IMR-90 (cell line): ENCODE measurements at regions not wholly inside any gene's neighbourhood (a gene's known extent, or its start where the extent isn't known, plus 50 kb on each side); places are given as distances from the start of the nearest gene placed in this dataset.

Source experiments
- ATAC-seq: fragments of 200-7000 bp; cut with Tn5 transposase; 2 replicates; pipeline ENCODE4 v1.9.1; 2020; ENCODE audit warnings: low read depth, mild to moderate bottlenecking, moderate library complexity
- BruUV-seq: library from RNA; stranded (reverse); fragments of 400-500 nt; replicated peaks from 2 replicates; lab custom pipeline; 2021; lab: Mats Ljungman, UMichigan
- CTCF ChIA-PET: fragments of 300-600 bp; formaldehyde crosslinking; extraction: SDS; loops from one replicate; lab custom pipeline; 2021; ENCODE audit warnings: antibody characterized with exemption; lab: Yijun Ruan, JAX
- POLR2A ChIA-PET: fragments of 300-600 bp; sonication (Branson Sonifier 250); formaldehyde crosslinking; loops from one replicate; lab custom pipeline; 2022; ENCODE audit warnings: antibody characterized with exemption; ENCODE audit not compliant: unreplicated experiment; lab: Charles Lee
- DNase-seq: peaks from one replicate; pipeline ENCODE4 v3.0.0; 2013
- H2AFZ ChIP-seq: replicated peaks from 2 replicates; pipeline ENCODE3; 2013; ENCODE audit warnings: low read length, mild to moderate bottlenecking; ENCODE audit not compliant: poor library complexity
- H2AK5ac ChIP-seq: 2 replicates; pipeline ENCODE4 v1.6.1; 2013; ENCODE audit warnings: low read depth, low read length, inconsistent platforms
- H2AK9ac ChIP-seq: replicated peaks from 2 replicates; pipeline ENCODE3; 2013; ENCODE audit warnings: mild to moderate bottlenecking, low read depth, low read length, moderate library complexity; ENCODE audit not compliant: poor library complexity
- H2BK120ac ChIP-seq: 2 replicates; pipeline ENCODE4 v1.6.1; 2013; ENCODE audit warnings: low read depth, low read length, inconsistent platforms
- H2BK15ac ChIP-seq: 3 replicates; pipeline ENCODE4 v1.6.1; 2013; ENCODE audit warnings: low read depth, low read length, inconsistent platforms
- H2BK20ac ChIP-seq: 2 replicates; pipeline ENCODE4 v1.6.1; 2013; ENCODE audit warnings: low read depth, mild to moderate bottlenecking, inconsistent platforms, low read length, moderate library complexity
- H2BK5ac ChIP-seq: 2 replicates; pipeline ENCODE4 v1.6.1; 2013; ENCODE audit warnings: mild to moderate bottlenecking, low read depth, low read length, inconsistent platforms; ENCODE audit not compliant: poor library complexity, severe bottlenecking
- H3K14ac ChIP-seq: replicated peaks from 2 replicates; pipeline ENCODE4 v1.6.1; 2013; ENCODE audit warnings: low read depth, low read length, inconsistent platforms
- H3K18ac ChIP-seq: 2 replicates; pipeline ENCODE4 v1.6.1; 2013; ENCODE audit warnings: low read depth, low read length, control low read depth
- H3K23ac ChIP-seq: 2 replicates; pipeline ENCODE4 v1.6.1; 2013; ENCODE audit warnings: low read depth, low read length, inconsistent platforms
- H3K27ac ChIP-seq: 2 replicates; pipeline ENCODE4 v1.5.1; 2013; ENCODE audit warnings: mild to moderate bottlenecking, control low read depth, low read length; ENCODE audit not compliant: insufficient read depth
- H3K27me3 ChIP-seq: 2 replicates; pipeline ENCODE4 v1.6.1; 2013; ENCODE audit warnings: low read length; ENCODE audit not compliant: control insufficient read depth, insufficient read depth
- H3K36me3 ChIP-seq: 2 replicates; pipeline ENCODE4 v1.6.1; 2013; ENCODE audit warnings: low read length, mixed read lengths; ENCODE audit not compliant: control insufficient read depth, insufficient read depth
- H3K4ac ChIP-seq: 2 replicates; pipeline ENCODE4 v1.6.1; 2013; ENCODE audit warnings: low read depth, low read length, inconsistent platforms
- H3K4me1 ChIP-seq: 2 replicates; pipeline ENCODE4 v1.6.1; 2013; ENCODE audit warnings: low read length, mixed read lengths; ENCODE audit not compliant: control insufficient read depth, insufficient read depth
- H3K4me2 ChIP-seq: 2 replicates; pipeline ENCODE4 v1.6.1; 2013; ENCODE audit warnings: low read depth, mild to moderate bottlenecking, control low read depth, low read length, moderate library complexity
- H3K4me3 ChIP-seq: 2 replicates; pipeline ENCODE4 v1.5.1; 2013; ENCODE audit warnings: low read depth, mild to moderate bottlenecking, control low read depth, low read length, moderate library complexity; ENCODE audit not compliant: insufficient read depth
- H3K56ac ChIP-seq: 2 replicates; pipeline ENCODE4 v1.6.1; 2013; ENCODE audit warnings: low read length, inconsistent platforms; ENCODE audit not compliant: insufficient read depth; ENCODE audit errors: extremely low read depth
- H3K79me1 ChIP-seq, 2 experiments: 2 replicates each; pipeline ENCODE4 v1.6.1; 2013; ENCODE audit warnings: low read length in 2 of 2, inconsistent platforms in 1 of 2, low read depth in 1 of 2
- H3K9ac ChIP-seq: 2 replicates; pipeline ENCODE4 v1.6.1; 2013; ENCODE audit warnings: low read depth, low read length, control low read depth
- H3K9me1 ChIP-seq: 2 replicates; pipeline ENCODE4 v1.6.1; 2013; ENCODE audit warnings: low read length, inconsistent platforms; ENCODE audit not compliant: insufficient read depth
- H3K9me3 ChIP-seq: 2 replicates; pipeline ENCODE4 v1.6.1; 2013; ENCODE audit warnings: low read length; ENCODE audit not compliant: control insufficient read depth, insufficient read depth
- H4K20me1 ChIP-seq: 2 replicates; pipeline ENCODE4 v1.6.1; 2013; ENCODE audit warnings: low read length, inconsistent platforms; ENCODE audit not compliant: insufficient read depth
- H4K5ac ChIP-seq: 2 replicates; pipeline ENCODE4 v1.6.1; 2013; ENCODE audit warnings: mild to moderate bottlenecking, low read depth, low read length, control low read depth
- H4K8ac ChIP-seq, 2 experiments: 2 replicates each; pipeline ENCODE4 v1.6.1; 2013; ENCODE audit warnings: low read depth in 2 of 2, low read length in 2 of 2, control low read depth in 1 of 2, inconsistent platforms in 1 of 2
- H4K91ac ChIP-seq: 2 replicates; pipeline ENCODE4 v1.6.1; 2013; ENCODE audit warnings: low read depth, low read length, inconsistent platforms; ENCODE audit not compliant: insufficient read depth
- CHD1 ChIP-seq: IDR thresholded peaks from 2 replicates; pipeline ENCODE4 v1.6.1; 2012; ENCODE audit warnings: low read depth, low read length, improper control_type of control experiment
- ELK1 ChIP-seq: fragments of 150-350 bp; IDR thresholded peaks from 2 replicates; pipeline ENCODE4 v1.6.1; 2016; ENCODE audit warnings: low read depth, mild to moderate bottlenecking, low read length, moderate library complexity, borderline replicate concordance
- MAFK ChIP-seq: IDR thresholded peaks from 2 replicates; pipeline ENCODE4 v1.6.1; 2012; ENCODE audit warnings: low read depth, low read length, improper control_type of control experiment
- MAZ ChIP-seq: IDR thresholded peaks from 2 replicates; pipeline ENCODE4 v1.6.1; 2012; ENCODE audit warnings: low read depth, mild to moderate bottlenecking, low read length, improper control_type of control experiment, moderate library complexity, borderline replicate concordance
- POLR2A ChIP-seq: IDR thresholded peaks from 2 replicates; pipeline ENCODE4 v1.6.1; 2012; ENCODE audit warnings: mild to moderate bottlenecking, low read depth, low read length
- RAD21 ChIP-seq: IDR thresholded peaks from 2 replicates; pipeline ENCODE4 v1.6.1; 2012; ENCODE audit warnings: low read length, improper control_type of control experiment
- RCOR1 ChIP-seq: IDR thresholded peaks from 2 replicates; pipeline ENCODE4 v1.6.1; 2012; ENCODE audit warnings: mild to moderate bottlenecking, low read length, improper control_type of control experiment; ENCODE audit not compliant: insufficient replicate concordance
- RFX5 ChIP-seq: IDR thresholded peaks from 2 replicates; pipeline ENCODE4 v1.8.0; 2012; ENCODE audit warnings: low read depth, mild to moderate bottlenecking, low read length, moderate library complexity
- SMC3 ChIP-seq: fragments of 150-350 bp; IDR thresholded peaks from 2 replicates; pipeline ENCODE4 v1.6.1; 2016; ENCODE audit warnings: low read depth, mild to moderate bottlenecking, antibody characterized with exemption, low read length, moderate library complexity
- WGBS, 2 experiments: methylation state at CpG; one replicate each; pipeline versions ENCODE4 v1.1.5 to v1.1.7; 2013; ENCODE audit warnings: missing lambda C conversion rate in 2 of 2; ENCODE audit not compliant: insufficient read length in 1 of 2; ENCODE audit errors: extremely low coverage in 2 of 2; 5-methylcytosine and 5-hydroxymethylcytosine counted together
- dilution Hi-C: fragments of 300-500 bp; cut with HindIII; formaldehyde crosslinking; loops from one replicate; pipeline ENCODE4 v1.14.3; 2018; ENCODE audit warnings: low sequenced_read_pairs; ENCODE audit not compliant: unreplicated experiment
- in situ Hi-C: fragments of 300-500 bp; cut with MboI; formaldehyde crosslinking; loops from 3 replicates; pipeline ENCODE4 v1.14.3; 2019; ENCODE audit warnings: low sequenced_read_pairs, inconsistent platforms, mixed read lengths
- intact Hi-C: fragments of 100-400 bp; cut with micrococcal nuclease; formaldehyde crosslinking; loops from 2 replicates; pipeline ENCODE4 v1.10.0; 2022
- TF ChIP-seq, protein P1 (sequence below): conservative IDR thresholded peaks from 2 replicates; pipeline ENCODE4 v1.5.1; 2012; ENCODE audit warnings: mild to moderate bottlenecking, low read depth, low read length, improper control_type of control experiment
- TF ChIP-seq, protein P2 (sequence below): fragments of 150-350 bp; IDR thresholded peaks from 2 replicates; pipeline ENCODE4 v1.6.1; 2017; ENCODE audit warnings: mild to moderate bottlenecking, antibody characterized with exemption, low read length, low read depth

DNA sequence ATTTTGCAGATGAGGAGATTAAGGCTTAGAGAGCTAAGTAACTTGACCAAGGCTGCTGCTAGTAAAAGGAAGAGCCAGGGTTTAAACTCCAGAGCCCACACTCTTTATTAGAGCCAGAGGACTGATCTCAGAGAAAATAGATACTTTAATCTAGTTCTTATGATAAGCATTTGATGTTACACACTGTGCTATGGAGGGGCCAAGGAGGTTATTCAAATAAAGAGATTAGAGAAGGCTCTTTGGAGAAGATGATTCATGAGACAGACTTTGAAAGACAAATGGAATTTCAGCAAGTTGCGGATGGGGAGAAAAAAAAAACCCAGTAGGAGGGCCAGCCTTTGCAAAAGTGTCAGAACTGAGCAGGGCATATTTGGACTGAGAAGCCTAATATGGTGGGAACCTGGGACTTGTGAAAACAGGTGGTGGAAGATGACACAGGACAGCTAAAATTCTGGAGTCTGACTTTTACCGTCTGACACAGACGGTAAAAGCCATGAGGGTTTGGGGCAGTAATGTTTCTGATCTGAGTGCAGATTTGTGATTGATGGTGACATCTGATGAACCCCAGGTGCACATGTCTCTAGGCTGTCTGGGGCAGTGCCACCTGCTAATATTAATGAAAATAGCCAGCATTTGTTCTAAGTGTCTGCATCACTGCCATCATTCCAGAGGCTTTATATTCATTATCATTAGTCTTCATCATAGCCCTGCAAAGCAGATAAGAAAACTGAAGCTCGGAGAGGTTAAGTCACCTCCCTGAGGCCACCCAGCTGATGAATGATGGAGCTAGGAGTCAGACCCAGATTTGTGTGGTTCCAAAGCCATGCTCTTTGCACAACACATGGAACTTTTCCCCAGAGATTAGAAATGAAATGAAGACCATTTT lies 65.3 kb upstream of the CXCL14 start (continued):
- TF ChIP-seq SMC3 = no peak

GRCh38 chr5:135642934-135643333 lies 64.1 kb upstream of the CXCL14 start:
- no peak overlapping the region for H2BK15ac ChIP-seq
- no peak overlapping the region for H2AK9ac ChIP-seq
- H3K56ac ChIP-seq = no peak overlapping the region
- no peak for DNase-seq
- intact Hi-C loops (no loop called here), in situ Hi-C loops (no loop called here), dilution Hi-C loops (no loop called here)
- no peak overlapping the region for H4K5ac ChIP-seq
- no peaks in the 10 kb centered on the region for H3K4me1 ChIP-seq
- CTCF ChIA-PET = no interaction called here
- no peaks in the 10 kb centered on the region for H3K36me3 ChIP-seq
- POLR2A ChIA-PET = no interaction called here
- no peak overlapping the region for H2BK5ac ChIP-seq
- H3K79me1 ChIP-seq = no peaks in the 10 kb centered on the region
- no peak overlapping the region for H3K23ac ChIP-seq
- TF ChIP-seq CHD1 = no peak
- TF ChIP-seq MAFK = no peak
- no peak for TF ChIP-seq RFX5
- no peak for TF ChIP-seq RCOR1
- TF ChIP-seq POLR2A = no peak
- TF ChIP-seq ELK1 = no peak
- TF ChIP-seq, protein P1, sequence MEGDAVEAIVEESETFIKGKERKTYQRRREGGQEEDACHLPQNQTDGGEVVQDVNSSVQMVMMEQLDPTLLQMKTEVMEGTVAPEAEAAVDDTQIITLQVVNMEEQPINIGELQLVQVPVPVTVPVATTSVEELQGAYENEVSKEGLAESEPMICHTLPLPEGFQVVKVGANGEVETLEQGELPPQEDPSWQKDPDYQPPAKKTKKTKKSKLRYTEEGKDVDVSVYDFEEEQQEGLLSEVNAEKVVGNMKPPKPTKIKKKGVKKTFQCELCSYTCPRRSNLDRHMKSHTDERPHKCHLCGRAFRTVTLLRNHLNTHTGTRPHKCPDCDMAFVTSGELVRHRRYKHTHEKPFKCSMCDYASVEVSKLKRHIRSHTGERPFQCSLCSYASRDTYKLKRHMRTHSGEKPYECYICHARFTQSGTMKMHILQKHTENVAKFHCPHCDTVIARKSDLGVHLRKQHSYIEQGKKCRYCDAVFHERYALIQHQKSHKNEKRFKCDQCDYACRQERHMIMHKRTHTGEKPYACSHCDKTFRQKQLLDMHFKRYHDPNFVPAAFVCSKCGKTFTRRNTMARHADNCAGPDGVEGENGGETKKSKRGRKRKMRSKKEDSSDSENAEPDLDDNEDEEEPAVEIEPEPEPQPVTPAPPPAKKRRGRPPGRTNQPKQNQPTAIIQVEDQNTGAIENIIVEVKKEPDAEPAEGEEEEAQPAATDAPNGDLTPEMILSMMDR = no peak
- TF ChIP-seq RAD21 = no peak
- TF ChIP-seq SMC3 = no peak
- TF ChIP-seq, protein P2, sequence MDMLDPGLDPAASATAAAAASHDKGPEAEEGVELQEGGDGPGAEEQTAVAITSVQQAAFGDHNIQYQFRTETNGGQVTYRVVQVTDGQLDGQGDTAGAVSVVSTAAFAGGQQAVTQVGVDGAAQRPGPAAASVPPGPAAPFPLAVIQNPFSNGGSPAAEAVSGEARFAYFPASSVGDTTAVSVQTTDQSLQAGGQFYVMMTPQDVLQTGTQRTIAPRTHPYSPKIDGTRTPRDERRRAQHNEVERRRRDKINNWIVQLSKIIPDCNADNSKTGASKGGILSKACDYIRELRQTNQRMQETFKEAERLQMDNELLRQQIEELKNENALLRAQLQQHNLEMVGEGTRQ = no peak
- TF ChIP-seq MAZ = no peak
- no peak for ATAC-seq
- no peak overlapping the region for H3K18ac ChIP-seq
- no peak overlapping the region for H3K4ac ChIP-seq
- H3K27me3 ChIP-seq = no peaks in the 10 kb centered on the region
- no peak overlapping the region for H3K27ac ChIP-seq
- H3K4me3 ChIP-seq = no peak overlapping the region
- no peak overlapping the region for H2BK120ac ChIP-seq
- H4K91ac ChIP-seq = no peak overlapping the region
- H3K14ac ChIP-seq = no peak overlapping the region
- no peak overlapping the region for H3K4me2 ChIP-seq
- no peaks in the 10 kb centered on the region for H3K9me3 ChIP-seq
- H3K9ac ChIP-seq = no peak overlapping the region
- no peak overlapping the region for H4K8ac ChIP-seq
- H2AFZ ChIP-seq = no peak overlapping the region
- H3K9me1 ChIP-seq = no peaks in the 10 kb centered on the region
- H2BK20ac ChIP-seq = no peak overlapping the region
- no peak overlapping the region for H2AK5ac ChIP-seq
- no peaks in the 10 kb centered on the region for H4K20me1 ChIP-seq
- no TSS peak for BruUV-seq
- no CpG with 5 or more reads among the region's 10 CpGs for WGBS, 2 experiments
